ENCODE measurements at regions not wholly inside any gene's neighbourhood (a gene's known extent, or its start where the extent isn't known, plus 50 kb on each side); places are given as distances from the start of the nearest gene placed in this dataset.

DNA sequence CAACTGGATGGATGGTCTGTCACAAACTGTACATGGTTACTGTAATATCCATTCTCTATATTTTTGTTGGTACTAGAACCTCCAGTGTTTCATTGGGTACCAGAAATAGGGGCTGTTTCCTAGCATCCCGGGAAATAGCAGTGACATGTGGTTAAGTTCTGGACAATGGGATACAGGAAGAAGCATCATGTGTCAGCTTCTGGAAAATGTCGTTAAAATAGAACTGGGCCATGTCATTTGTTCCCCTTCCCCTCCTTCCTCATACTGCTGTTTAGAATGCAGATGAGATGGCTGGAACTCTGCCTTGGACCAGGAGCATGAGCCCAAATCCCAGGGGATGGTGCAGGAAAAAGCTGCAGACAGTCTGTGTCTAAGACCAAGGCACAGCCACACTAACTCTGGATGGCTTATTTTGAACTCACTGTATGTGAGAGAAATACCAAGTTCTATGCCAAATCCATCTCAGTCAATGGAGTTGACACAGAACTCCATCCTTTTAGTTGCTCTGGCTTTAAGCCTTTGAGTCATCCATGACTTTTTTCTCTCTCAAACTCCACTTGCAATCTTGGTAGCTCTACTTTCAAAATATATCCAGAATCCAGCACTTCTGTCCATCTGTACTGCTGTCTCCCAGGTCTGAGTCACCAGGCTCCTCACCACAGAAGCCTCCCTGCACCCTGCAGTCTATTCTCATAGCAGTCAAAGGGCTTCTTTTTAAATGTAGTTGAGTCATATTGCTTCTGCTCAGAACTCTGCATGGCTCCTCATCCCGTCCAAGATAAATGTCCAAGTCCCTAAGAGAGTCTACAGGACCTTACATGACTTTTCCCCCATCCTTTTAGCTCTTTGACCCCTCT, 184.2 kb downstream of the NSG2 start:
- DNase-seq: no peak
- no peaks in the 10 kb centered on the region for H3K4me1 Mint-ChIP-seq
- H3K9me3 Mint-ChIP-seq: peaks cover 0 to 5% (median under 1%) of the 10 kb centered on the region in 5 donors
- no peaks in the 10 kb centered on the region for H3K36me3 ChIP-seq (ENCODE audit: insufficient read depth, low read length)
- CTCF ChIA-PET: no interaction called here
- H3K27me3 ChIP-seq (ENCODE audit: insufficient read depth, low read length, poor library complexity, severe bottlenecking): no peaks in the 10 kb centered on the region
- POLR2A ChIA-PET: no interaction called here
- H3K9me3 ChIP-seq (ENCODE audit: low read length): no peaks in the 10 kb centered on the region
- H3K4me3 ChIP-seq (ENCODE audit: low read length): no peak overlapping the region
- H3K4me3 Mint-ChIP-seq: no peak overlapping the region
- H3K36me3 Mint-ChIP-seq: no peaks in the 10 kb centered on the region
- H3K27me3 Mint-ChIP-seq: peaks cover 4 to 9% of the 10 kb centered on the region in 2 donors
- no peak overlapping the region for H3K27ac ChIP-seq (ENCODE audit: low read depth, low read length)
- H3K4me1 ChIP-seq (ENCODE audit: insufficient read depth, low read length): no peaks in the 10 kb centered on the region
- no peak overlapping the region for H3K27ac Mint-ChIP-seq

DNA sequence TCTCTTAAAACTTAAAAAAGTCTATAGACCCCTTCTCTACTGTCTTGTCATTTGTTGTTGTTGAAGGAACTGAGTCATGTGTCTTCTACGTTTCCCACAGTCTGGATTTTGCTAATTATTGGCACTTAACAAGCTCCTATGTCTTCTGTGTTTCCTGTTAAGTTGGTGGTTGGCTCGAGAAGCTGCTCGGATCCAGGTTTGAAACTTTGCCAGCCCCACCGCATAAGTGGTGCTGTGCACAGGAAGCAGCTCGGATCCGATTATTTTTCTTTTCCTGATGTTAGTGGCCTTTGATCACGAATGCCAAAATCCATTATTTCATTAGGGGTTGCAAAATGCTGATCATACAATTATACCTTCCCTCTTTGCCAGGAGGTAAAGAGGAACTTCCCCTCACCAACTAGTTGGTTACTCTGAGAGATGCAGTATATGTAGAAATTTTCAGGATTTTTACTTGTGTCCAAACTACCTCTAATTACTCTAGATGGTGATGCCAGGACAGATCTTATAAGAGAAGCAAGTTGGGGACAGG, 186.5 kb downstream of the NSG2 start:
- no peaks in the 10 kb centered on the region for H3K4me1 ChIP-seq (ENCODE audit: insufficient read depth, low read length)
- no peak overlapping the region for H3K4me3 ChIP-seq (ENCODE audit: low read length)
- no peaks in the 10 kb centered on the region for H3K4me1 Mint-ChIP-seq
- H3K36me3 ChIP-seq (ENCODE audit: insufficient read depth, low read length): no peaks in the 10 kb centered on the region
- no peaks in the 10 kb centered on the region for H3K27me3 ChIP-seq (ENCODE audit: insufficient read depth, low read length, poor library complexity, severe bottlenecking)
- H3K9me3 ChIP-seq (ENCODE audit: low read length): no peaks in the 10 kb centered on the region
- DNase-seq: no peak
- no peaks in the 10 kb centered on the region for H3K36me3 Mint-ChIP-seq
- ChIA-PET POLR2A (no interaction called here), CTCF (no interaction called here)
- H3K27me3 Mint-ChIP-seq: peaks cover 4 to 5% of the 10 kb centered on the region in 2 donors
- peaks cover 0 to 7% (median 3%) of the 10 kb centered on the region in 5 donors for H3K9me3 Mint-ChIP-seq
- peak overlapping the region in 1 of 7 donors; percentile 14 for H3K4me3 Mint-ChIP-seq
- H3K27ac ChIP-seq (ENCODE audit: low read depth, low read length): no peak overlapping the region
- H3K27ac Mint-ChIP-seq: no peak overlapping the region

DNA sequence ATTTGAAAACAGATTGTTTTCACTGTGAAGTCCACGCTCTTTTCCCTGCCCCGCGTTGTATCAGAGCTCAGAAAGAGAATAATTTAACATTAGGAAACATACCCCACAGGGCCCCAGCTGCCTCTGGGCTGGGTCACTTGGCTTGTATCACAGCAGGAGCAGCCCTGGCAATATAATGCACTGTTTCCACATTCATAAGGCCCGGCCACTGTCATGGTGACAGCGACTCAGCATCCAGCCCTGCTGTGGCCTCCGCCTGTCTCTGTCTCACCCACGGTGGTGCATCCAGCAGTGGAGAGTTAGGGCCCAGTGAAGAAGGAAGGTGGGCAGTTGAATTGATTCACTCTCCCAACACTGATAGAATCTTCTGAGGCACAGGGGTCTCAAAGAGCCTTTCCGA, 188.9 kb downstream of the NSG2 start:
- Mint-ChIP-seq H3K27ac (no peak overlapping the region), H3K9me3 (peaks cover 3 to 9% (median 3%) of the 10 kb centered on the region in 5 donors), H3K27me3 (peaks cover 3 to 8% of the 10 kb centered on the region in 2 donors), H3K36me3 (no peaks in the 10 kb centered on the region), H3K4me3 (no peak overlapping the region), H3K4me1 (no peaks in the 10 kb centered on the region)
- no peak overlapping the region for H3K27ac ChIP-seq (ENCODE audit: low read depth, low read length)
- no peaks in the 10 kb centered on the region for H3K4me1 ChIP-seq (ENCODE audit: insufficient read depth, low read length)
- H3K4me3 ChIP-seq (ENCODE audit: low read length): no peak overlapping the region
- CTCF ChIA-PET: no interaction called here
- DNase-seq: no peak
- H3K27me3 ChIP-seq (ENCODE audit: insufficient read depth, low read length, poor library complexity, severe bottlenecking): no peaks in the 10 kb centered on the region
- no peaks in the 10 kb centered on the region for H3K36me3 ChIP-seq (ENCODE audit: insufficient read depth, low read length)
- no peaks in the 10 kb centered on the region for H3K9me3 ChIP-seq (ENCODE audit: low read length)
- POLR2A ChIA-PET: no interaction called here

DNA sequence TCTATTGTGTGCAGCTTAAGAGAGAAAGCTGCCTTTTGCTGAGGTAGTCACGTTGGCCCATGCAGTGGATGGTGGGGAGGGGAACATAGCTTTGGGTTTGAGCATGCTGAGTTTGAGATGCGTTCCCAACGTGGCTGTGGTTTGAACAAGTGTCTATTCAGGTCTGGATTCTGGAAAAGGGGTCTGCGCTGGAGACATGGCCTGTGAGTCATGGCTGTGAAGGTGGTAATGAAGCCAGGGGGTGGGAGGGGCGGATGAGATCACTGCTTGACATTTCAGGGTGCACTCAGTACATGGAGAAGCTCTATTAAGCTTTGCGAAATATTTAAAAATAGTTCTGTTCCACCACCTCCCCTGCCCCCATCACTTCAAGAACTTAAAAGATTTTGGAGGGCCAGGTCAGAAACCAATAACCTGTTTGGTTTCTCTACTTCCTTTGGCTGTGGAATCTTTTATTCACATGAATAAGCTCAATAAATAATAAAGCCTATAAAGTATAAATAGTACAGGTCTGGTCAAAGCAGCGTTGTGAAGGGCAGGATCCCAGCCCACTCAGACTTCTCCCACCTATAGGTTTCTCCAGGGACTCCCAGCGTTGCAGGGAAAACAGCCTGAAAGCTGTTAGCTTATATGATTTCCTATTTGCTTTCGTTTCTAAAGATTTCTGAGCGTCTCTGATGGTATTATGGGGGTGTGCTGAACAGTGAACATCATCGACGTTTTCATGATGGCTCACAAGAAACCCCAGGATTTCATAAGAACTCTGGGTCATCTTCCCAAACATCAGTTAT, 189.9 kb downstream of the NSG2 start:
- H3K4me1 Mint-ChIP-seq: no peaks in the 10 kb centered on the region
- no peaks in the 10 kb centered on the region for H3K36me3 ChIP-seq (ENCODE audit: insufficient read depth, low read length)
- peaks cover 3 to 4% of the 10 kb centered on the region in 2 donors for H3K27me3 Mint-ChIP-seq
- ChIA-PET CTCF (no interaction called here), POLR2A (no interaction called here)
- H3K4me3 ChIP-seq (ENCODE audit: low read length): no peak overlapping the region
- H3K36me3 Mint-ChIP-seq: no peaks in the 10 kb centered on the region
- H3K27me3 ChIP-seq (ENCODE audit: insufficient read depth, low read length, poor library complexity, severe bottlenecking): no peaks in the 10 kb centered on the region
- H3K27ac ChIP-seq (ENCODE audit: low read depth, low read length): no peak overlapping the region
- H3K9me3 ChIP-seq (ENCODE audit: low read length): no peaks in the 10 kb centered on the region
- no peaks in the 10 kb centered on the region for H3K4me1 ChIP-seq (ENCODE audit: insufficient read depth, low read length)
- no peak overlapping the region for H3K27ac Mint-ChIP-seq
- H3K9me3 Mint-ChIP-seq: peaks cover 3 to 6% (median 5%) of the 10 kb centered on the region in 5 donors
- no peak for DNase-seq
- H3K4me3 Mint-ChIP-seq: no peak overlapping the region

DNA sequence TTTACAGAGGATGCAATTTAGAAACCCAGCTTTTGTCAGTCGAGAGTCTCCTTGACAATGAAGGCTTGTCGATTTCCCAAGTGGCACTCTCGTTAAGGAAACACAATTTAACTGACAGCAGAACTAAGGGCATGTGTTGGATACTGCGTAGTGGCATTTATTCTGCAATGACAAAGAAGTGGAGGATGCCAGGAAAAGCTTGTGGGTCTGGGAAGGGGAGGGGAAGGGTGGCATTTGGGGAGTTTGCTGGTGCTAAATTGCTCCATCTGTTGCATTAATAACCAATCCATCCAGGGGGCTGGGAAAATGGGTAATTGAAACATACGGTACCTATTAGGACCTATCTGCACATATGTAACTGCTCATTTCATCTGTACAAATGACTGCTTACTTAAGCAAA, 190.6 kb downstream of the NSG2 start:
- no peak overlapping the region for H3K4me3 ChIP-seq (ENCODE audit: low read length)
- Mint-ChIP-seq H3K36me3 (no peaks in the 10 kb centered on the region), H3K4me1 (no peaks in the 10 kb centered on the region), H3K4me3 (no peak overlapping the region), H3K27ac (no peak overlapping the region), H3K27me3 (peaks cover 3 to 4% of the 10 kb centered on the region in 2 donors), H3K9me3 (peaks cover 3 to 6% (median 5%) of the 10 kb centered on the region in 5 donors)
- no peaks in the 10 kb centered on the region for H3K9me3 ChIP-seq (ENCODE audit: low read length)
- no peak overlapping the region for H3K27ac ChIP-seq (ENCODE audit: low read depth, low read length)
- H3K27me3 ChIP-seq (ENCODE audit: insufficient read depth, low read length, poor library complexity, severe bottlenecking): no peaks in the 10 kb centered on the region
- POLR2A ChIA-PET: no interaction called here
- CTCF ChIA-PET: no interaction called here
- H3K36me3 ChIP-seq (ENCODE audit: insufficient read depth, low read length): no peaks in the 10 kb centered on the region
- DNase-seq: no peak
- H3K4me1 ChIP-seq (ENCODE audit: insufficient read depth, low read length): no peaks in the 10 kb centered on the region

DNA sequence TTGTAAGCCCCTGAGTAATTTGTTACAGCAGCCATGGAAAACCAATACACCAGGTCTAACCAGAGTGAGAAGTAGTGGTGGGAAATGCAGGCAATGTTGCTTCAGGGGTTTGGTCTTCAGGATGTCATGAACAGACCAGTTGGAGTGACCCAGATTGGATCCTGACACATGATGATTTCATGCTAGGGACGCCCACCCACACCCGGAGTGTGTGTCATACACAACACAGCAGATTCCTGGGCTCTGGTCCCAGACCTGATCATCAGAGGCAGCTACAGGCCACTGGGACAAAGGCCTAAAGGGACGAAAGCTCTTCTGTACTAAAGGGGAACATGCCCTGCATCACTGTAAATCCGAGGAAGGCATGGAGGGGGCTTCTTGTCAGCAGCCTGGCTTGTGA, 194.2 kb downstream of the NSG2 start:
- H3K4me3 Mint-ChIP-seq: no peak overlapping the region
- Histone ChIP-seq H3K36me3 (ENCODE audit: insufficient read depth, low read length) (no peaks in the 10 kb centered on the region), H3K4me3 (ENCODE audit: low read length) (no peak overlapping the region), H3K9me3 (ENCODE audit: low read length) (no peaks in the 10 kb centered on the region), H3K27me3 (ENCODE audit: insufficient read depth, low read length, poor library complexity, severe bottlenecking) (no peaks in the 10 kb centered on the region), H3K4me1 (ENCODE audit: insufficient read depth, low read length) (no peaks in the 10 kb centered on the region), H3K27ac (ENCODE audit: low read depth, low read length) (no peak overlapping the region)
- H3K27ac Mint-ChIP-seq: no peak overlapping the region
- H3K36me3 Mint-ChIP-seq: no peaks in the 10 kb centered on the region
- CTCF ChIA-PET: no interaction called here
- no peaks in the 10 kb centered on the region for H3K4me1 Mint-ChIP-seq
- POLR2A ChIA-PET: no interaction called here
- H3K27me3 Mint-ChIP-seq: peaks cover 0 to 4% of the 10 kb centered on the region in 2 donors
- DNase-seq: no peak
- H3K9me3 Mint-ChIP-seq: peaks cover 3 to 15% (median 6%) of the 10 kb centered on the region in 5 donors

DNA sequence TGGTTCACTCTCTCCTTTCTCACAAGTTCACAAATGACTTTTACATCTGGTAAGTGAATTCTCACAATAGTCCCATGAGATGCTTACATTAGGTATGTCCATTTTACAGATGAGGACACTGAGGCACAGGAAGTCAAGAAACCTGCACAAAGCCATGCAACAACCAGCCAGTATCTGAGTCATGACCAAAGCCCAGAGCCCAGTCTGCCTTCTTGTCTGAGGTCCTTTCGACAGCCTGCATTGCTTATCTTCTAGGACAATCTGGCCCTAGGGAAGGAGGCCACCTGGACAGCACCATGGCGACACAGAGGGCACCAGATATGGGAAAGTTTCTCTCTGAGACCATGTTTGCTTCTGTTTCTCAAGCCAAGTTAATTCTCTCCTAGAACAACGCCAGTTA, 197.1 kb downstream of the NSG2 start:
- Mint-ChIP-seq H3K4me3 (no peak overlapping the region), H3K27ac (no peak overlapping the region), H3K4me1 (no peaks in the 10 kb centered on the region), H3K27me3 (peaks cover 0 to 4% of the 10 kb centered on the region in 2 donors), H3K36me3 (no peaks in the 10 kb centered on the region), H3K9me3 (peaks cover 2 to 15% (median 3%) of the 10 kb centered on the region in 5 donors)
- Histone ChIP-seq H3K4me3 (ENCODE audit: low read length) (no peak overlapping the region), H3K9me3 (ENCODE audit: low read length) (no peaks in the 10 kb centered on the region), H3K36me3 (ENCODE audit: insufficient read depth, low read length) (no peaks in the 10 kb centered on the region), H3K4me1 (ENCODE audit: insufficient read depth, low read length) (no peaks in the 10 kb centered on the region), H3K27ac (ENCODE audit: low read depth, low read length) (no peak overlapping the region), H3K27me3 (ENCODE audit: insufficient read depth, low read length, poor library complexity, severe bottlenecking) (no peaks in the 10 kb centered on the region)
- DNase-seq: no peak
- ChIA-PET POLR2A (no interaction called here), CTCF (no interaction called here)

DNA sequence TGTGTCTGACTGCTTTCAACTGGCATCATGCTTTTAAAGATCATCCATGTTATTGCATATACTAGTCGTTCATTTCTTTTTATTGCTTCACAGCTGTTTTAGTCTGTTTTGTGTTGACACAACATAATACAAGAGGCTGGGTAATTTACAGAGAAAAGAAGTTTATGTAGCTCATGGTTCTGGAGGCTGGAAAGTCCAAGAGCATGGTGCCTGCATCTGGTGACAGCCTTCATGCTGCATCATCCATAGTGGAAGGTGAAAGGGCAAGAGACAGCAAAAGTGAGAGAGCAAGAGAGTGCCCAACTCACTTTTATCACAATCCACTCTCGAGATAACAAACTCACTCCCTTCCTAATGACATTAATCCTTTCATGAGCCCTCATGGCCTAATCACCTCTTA, 198.4 kb downstream of the NSG2 start:
- Histone ChIP-seq H3K27ac (ENCODE audit: low read depth, low read length) (no peak overlapping the region), H3K4me1 (ENCODE audit: insufficient read depth, low read length) (no peaks in the 10 kb centered on the region), H3K36me3 (ENCODE audit: insufficient read depth, low read length) (no peaks in the 10 kb centered on the region), H3K9me3 (ENCODE audit: low read length) (no peaks in the 10 kb centered on the region), H3K4me3 (ENCODE audit: low read length) (no peak overlapping the region), H3K27me3 (ENCODE audit: insufficient read depth, low read length, poor library complexity, severe bottlenecking) (no peaks in the 10 kb centered on the region)
- no peak overlapping the region for H3K27ac Mint-ChIP-seq
- H3K36me3 Mint-ChIP-seq: no peaks in the 10 kb centered on the region
- no peak overlapping the region for H3K4me3 Mint-ChIP-seq
- H3K27me3 Mint-ChIP-seq: peaks cover 0 to 4% of the 10 kb centered on the region in 2 donors
- H3K4me1 Mint-ChIP-seq: no peaks in the 10 kb centered on the region
- peaks cover 6 to 15% (median 7%) of the 10 kb centered on the region in 5 donors for H3K9me3 Mint-ChIP-seq
- POLR2A ChIA-PET: no interaction called here
- DNase-seq: no peak
- CTCF ChIA-PET: no interaction called here
